Caco-2 (cell line): ENCODE measurements at regions not wholly inside any gene's neighbourhood (a gene's known extent, or its start where the extent isn't known, plus 50 kb on each side); places are given as distances from the start of the nearest gene placed in this dataset.

Experiments
- BruUV-seq: library from RNA; stranded (reverse); fragments of 400-500 nt; replicated peaks from 2 replicates; lab custom pipeline; 2021; lab: Mats Ljungman, UMichigan
- CTCF ChIA-PET: fragments of 300-600 bp; sonication (Branson Sonifier 250); formaldehyde crosslinking; loops from one replicate; lab custom pipeline; 2022; ENCODE audit warnings: antibody characterized with exemption; lab: Charles Lee
- POLR2A ChIA-PET: fragments of 300-600 bp; sonication (Branson Sonifier 250); formaldehyde crosslinking; loops from one replicate; lab custom pipeline; 2022; ENCODE audit warnings: antibody characterized with exemption; lab: Charles Lee
- DNase-seq, 2 experiments: peaks; one replicate each; pipeline versions ENCODE4 v3.0.0 to v3.0.0-alpha.2; 2020 to 2022
- H3K27me3 ChIP-seq: replicated peaks from 2 replicates; pipeline ENCODE4 v1.6.0; 2011; ENCODE audit warnings: low read length; ENCODE audit not compliant: control insufficient read depth, insufficient read depth
- H3K36me3 ChIP-seq: 2 replicates; pipeline ENCODE4 v1.5.1; 2011; ENCODE audit warnings: low read length; ENCODE audit not compliant: control insufficient read depth, insufficient read depth
- H3K4me1 ChIP-seq: fragments of 250-450 bp; sonication (Bioruptor Pico); 2 replicates; pipeline ENCODE4 v1.5.1; 2020; ENCODE audit warnings: mild to moderate bottlenecking
- H3K4me3 ChIP-seq: 2 replicates; pipeline ENCODE4 v1.5.1; 2011; ENCODE audit warnings: low read depth, mild to moderate bottlenecking, control low read depth, low read length
- H3K9me3 ChIP-seq: fragments of 250-450 bp; sonication (Bioruptor Pico); 2 replicates; pipeline ENCODE4 v1.5.1; 2020; ENCODE audit warnings: mild to moderate bottlenecking, moderate library complexity
- H3K27ac Mint-ChIP-seq: one replicate; pipeline ENCODE4 v1.8.0; 2022; ENCODE audit warnings: mixed read lengths; ENCODE audit not compliant: unreplicated experiment
- H3K27me3 Mint-ChIP-seq: one replicate; pipeline ENCODE4 v1.8.0; 2022; ENCODE audit warnings: mixed read lengths; ENCODE audit not compliant: insufficient read depth, unreplicated experiment
- H3K36me3 Mint-ChIP-seq: one replicate; pipeline ENCODE4 v1.8.0; 2022; ENCODE audit warnings: mild to moderate bottlenecking, mixed read lengths; ENCODE audit not compliant: insufficient read depth, unreplicated experiment
- H3K4me1 Mint-ChIP-seq: one replicate; pipeline ENCODE4 v1.8.0; 2022; ENCODE audit warnings: low read depth, mixed read lengths; ENCODE audit not compliant: unreplicated experiment
- H3K4me3 Mint-ChIP-seq: one replicate; pipeline ENCODE4 v1.8.0; 2022; ENCODE audit warnings: mild to moderate bottlenecking, moderate library complexity, mixed read lengths; ENCODE audit not compliant: unreplicated experiment
- H3K9me3 Mint-ChIP-seq: one replicate; pipeline ENCODE4 v1.8.0; 2022; ENCODE audit warnings: mixed read lengths; ENCODE audit not compliant: unreplicated experiment
- intact Hi-C: fragments of 100-400 bp; cut with micrococcal nuclease; formaldehyde crosslinking; loops from one replicate; pipeline ENCODE4 v1.10.0; 2022; ENCODE audit not compliant: unreplicated experiment
- TF ChIP-seq, protein P1 (sequence below), 2 experiments: fragments of 200-600 bp in 1 of 2; IDR thresholded peaks; 1 replicate in 1 of 2; 2 replicates in 1 of 2; pipeline versions ENCODE4 v1.5.1 to v1.8.0; 2011 to 2022; ENCODE audit warnings: antibody characterized with exemption in 1 of 2, control low read depth in 1 of 2, inconsistent platforms in 1 of 2, low read depth in 1 of 2, low read length in 1 of 2, mild to moderate bottlenecking in 1 of 2, moderate library complexity in 1 of 2; ENCODE audit not compliant: insufficient read depth in 1 of 2, severe bottlenecking in 1 of 2, unreplicated experiment in 1 of 2

DNA sequence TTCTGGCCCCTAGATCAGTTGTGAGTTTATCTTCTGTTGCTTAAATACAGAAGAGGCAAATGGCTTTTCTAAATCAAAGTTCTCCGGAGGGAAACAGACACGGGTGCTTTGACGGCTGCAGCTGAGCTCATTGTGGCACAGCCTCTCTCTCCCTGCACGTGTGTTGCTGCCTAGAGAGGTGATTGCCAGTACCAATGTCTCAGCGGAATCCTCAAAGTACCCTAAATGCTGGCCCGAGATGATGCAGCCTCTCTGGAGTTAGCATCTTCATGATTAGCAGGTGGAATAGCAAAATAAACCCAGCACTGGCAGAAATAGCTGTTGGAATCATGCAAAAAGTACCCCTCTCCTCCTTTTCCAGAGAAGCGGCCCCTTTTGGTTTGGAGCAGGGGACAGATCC, 192.2 kb downstream of the PRDM2 start:
- no peak for DNase-seq
- H3K27me3 Mint-ChIP-seq, result peaks cover 8% of the 10 kb centered on the region
- ChIA-PET POLR2A (no interaction called here), CTCF (no interaction called here)
- Histone ChIP-seq H3K36me3 (no peaks in the 10 kb centered on the region), H3K27me3 (no peaks in the 10 kb centered on the region), H3K9me3 (no peaks in the 10 kb centered on the region), H3K4me1 (peaks cover 12% of the 10 kb centered on the region), H3K4me3 (no peak overlapping the region)
- TF ChIP-seq, protein P1, sequence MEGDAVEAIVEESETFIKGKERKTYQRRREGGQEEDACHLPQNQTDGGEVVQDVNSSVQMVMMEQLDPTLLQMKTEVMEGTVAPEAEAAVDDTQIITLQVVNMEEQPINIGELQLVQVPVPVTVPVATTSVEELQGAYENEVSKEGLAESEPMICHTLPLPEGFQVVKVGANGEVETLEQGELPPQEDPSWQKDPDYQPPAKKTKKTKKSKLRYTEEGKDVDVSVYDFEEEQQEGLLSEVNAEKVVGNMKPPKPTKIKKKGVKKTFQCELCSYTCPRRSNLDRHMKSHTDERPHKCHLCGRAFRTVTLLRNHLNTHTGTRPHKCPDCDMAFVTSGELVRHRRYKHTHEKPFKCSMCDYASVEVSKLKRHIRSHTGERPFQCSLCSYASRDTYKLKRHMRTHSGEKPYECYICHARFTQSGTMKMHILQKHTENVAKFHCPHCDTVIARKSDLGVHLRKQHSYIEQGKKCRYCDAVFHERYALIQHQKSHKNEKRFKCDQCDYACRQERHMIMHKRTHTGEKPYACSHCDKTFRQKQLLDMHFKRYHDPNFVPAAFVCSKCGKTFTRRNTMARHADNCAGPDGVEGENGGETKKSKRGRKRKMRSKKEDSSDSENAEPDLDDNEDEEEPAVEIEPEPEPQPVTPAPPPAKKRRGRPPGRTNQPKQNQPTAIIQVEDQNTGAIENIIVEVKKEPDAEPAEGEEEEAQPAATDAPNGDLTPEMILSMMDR (IDR thresholded peaks at IDR 0.05; ENCODE audit: insufficient read depth in 1 of 2, low read depth in 1 of 2, low read length in 1 of 2, severe bottlenecking in 1 of 2, unreplicated experiment in 1 of 2), result no peak
- intact Hi-C loops, result no loop called here
- H3K4me3 Mint-ChIP-seq, result peak overlapping the region; percentile 63
- H3K27ac Mint-ChIP-seq, result no peak overlapping the region
- no peaks in the 10 kb centered on the region for H3K9me3 Mint-ChIP-seq
- no TSS peak for BruUV-seq
- H3K36me3 Mint-ChIP-seq, result no peaks in the 10 kb centered on the region
- H3K4me1 Mint-ChIP-seq, result peaks cover 6% of the 10 kb centered on the region

DNA sequence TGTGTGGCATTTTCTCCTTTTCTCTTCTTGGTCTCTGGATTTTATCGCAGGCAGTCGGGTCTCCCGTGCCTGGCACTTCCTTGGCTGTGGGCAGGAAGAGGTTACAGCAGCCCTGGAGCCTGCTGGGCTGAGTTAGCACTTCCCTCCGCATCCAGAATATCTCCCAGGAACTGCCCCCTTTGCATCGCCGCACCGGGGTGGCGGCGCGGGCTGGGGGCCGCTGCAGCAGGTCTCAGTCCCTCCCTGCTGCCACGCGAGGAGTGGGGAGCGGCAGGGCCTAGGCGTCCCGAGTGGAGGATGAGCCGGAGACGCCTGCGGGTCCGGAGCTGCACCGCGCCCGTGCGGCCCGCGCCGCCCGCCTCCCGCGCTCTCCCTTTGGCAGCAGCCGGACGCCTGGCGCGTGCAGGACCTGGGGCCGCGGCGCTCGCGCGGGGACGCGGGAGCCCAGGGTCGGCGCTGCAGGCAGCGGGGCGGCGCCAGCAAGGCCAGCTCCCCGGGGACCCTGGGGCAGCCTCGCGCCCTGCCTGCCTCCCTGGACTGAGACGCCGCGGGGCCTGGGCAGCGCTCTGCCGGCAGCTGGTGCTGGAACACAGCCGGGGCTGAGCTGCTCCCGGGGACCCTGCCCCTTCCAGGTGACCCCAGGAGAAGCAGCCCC, 192.8 kb downstream of the PRDM2 start:
- H3K27me3 ChIP-seq, result no peaks in the 10 kb centered on the region

DNA sequence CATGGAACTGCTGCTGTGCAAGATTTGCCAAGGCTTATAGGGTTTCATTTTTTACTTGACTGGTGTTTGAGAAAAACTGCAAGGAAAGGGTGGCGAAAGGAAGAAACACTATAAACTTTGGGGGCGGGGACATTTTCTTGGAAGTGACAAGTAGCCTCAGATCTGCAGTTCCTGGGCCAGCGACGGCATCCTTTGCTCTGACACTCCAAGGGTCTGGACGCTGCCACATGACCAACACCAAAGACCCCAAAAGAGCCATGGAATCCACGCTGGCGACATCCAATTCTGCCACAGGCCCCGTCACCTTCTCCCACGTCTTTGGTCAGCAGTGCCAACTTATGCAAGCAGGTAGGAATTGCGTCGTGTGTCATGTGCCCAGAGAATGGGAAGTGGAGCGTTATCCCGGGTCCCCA, 193.4 kb downstream of the PRDM2 start:
- Mint-ChIP-seq H3K27ac (no peak overlapping the region), H3K27me3 (peaks cover 8% of the 10 kb centered on the region), H3K9me3 (no peaks in the 10 kb centered on the region), H3K36me3 (no peaks in the 10 kb centered on the region), H3K4me3 (peak overlapping the region; percentile 63), H3K4me1 (peaks cover 6% of the 10 kb centered on the region)
- ChIA-PET CTCF (no interaction called here), POLR2A (no interaction called here)
- H3K4me3 ChIP-seq, result peak overlapping the region; percentile 51
- TF ChIP-seq, protein P1 (IDR thresholded peaks at IDR 0.05; ENCODE audit: insufficient read depth in 1 of 2, low read depth in 1 of 2, low read length in 1 of 2, severe bottlenecking in 1 of 2, unreplicated experiment in 1 of 2), result no peak
- no TSS peak for BruUV-seq
- DNase-seq, result no peak
- H3K9me3 ChIP-seq, result no peaks in the 10 kb centered on the region
- no peaks in the 10 kb centered on the region for H3K36me3 ChIP-seq
- intact Hi-C loops, result no loop called here
- H3K27me3 ChIP-seq, result no peaks in the 10 kb centered on the region
- H3K4me1 ChIP-seq, result peaks cover 12% of the 10 kb centered on the region

More for the DNA sequence above, 192.8 kb downstream of the PRDM2 start:
- TF ChIP-seq, protein P1 (IDR thresholded peaks at IDR 0.05; ENCODE audit: insufficient read depth in 1 of 2, low read depth in 1 of 2, low read length in 1 of 2, severe bottlenecking in 1 of 2, unreplicated experiment in 1 of 2), result no peak
- peak overlapping the region; percentile 63 for H3K4me3 Mint-ChIP-seq
- BruUV-seq, result no TSS peak
- peaks cover 8% of the 10 kb centered on the region for H3K27me3 Mint-ChIP-seq
- Histone ChIP-seq H3K4me1 (peaks cover 12% of the 10 kb centered on the region), H3K4me3 (peak overlapping the region; percentile 51), H3K36me3 (no peaks in the 10 kb centered on the region), H3K9me3 (no peaks in the 10 kb centered on the region)
- H3K9me3 Mint-ChIP-seq, result no peaks in the 10 kb centered on the region
- peak in 1 of 2 experiments; percentile 46 for DNase-seq
- H3K36me3 Mint-ChIP-seq, result no peaks in the 10 kb centered on the region
- no peak overlapping the region for H3K27ac Mint-ChIP-seq
- POLR2A ChIA-PET, result no interaction called here
- H3K4me1 Mint-ChIP-seq, result peaks cover 6% of the 10 kb centered on the region
- intact Hi-C loops, result no loop called here
- CTCF ChIA-PET, result no interaction called here
